Kidney epithelial cell (primary cell): ENCODE measurements at regions not wholly inside any gene's neighbourhood (a gene's known extent, or its start where the extent isn't known, plus 50 kb on each side); places are given as distances from the start of the nearest gene placed in this dataset.

Source experiments
- DNase-seq: peaks from one replicate; pipeline ENCODE4 v3.0.0-alpha.2; 2010; ENCODE audit warnings: low read depth
- H3K27me3 ChIP-seq: 2 replicates; pipeline ENCODE4 v1.6.0; 2011; ENCODE audit warnings: low read length; ENCODE audit not compliant: control insufficient read depth, insufficient read depth
- H3K36me3 ChIP-seq: 2 replicates; pipeline ENCODE4 v1.5.1; 2011; ENCODE audit warnings: low read length; ENCODE audit not compliant: control insufficient read depth, insufficient read depth
- H3K4me3 ChIP-seq: 2 replicates; pipeline ENCODE4 v1.5.1; 2011; ENCODE audit warnings: low read depth, mild to moderate bottlenecking, control low read depth, low read length
- TF ChIP-seq, protein P1 (sequence below): IDR thresholded peaks from 2 replicates; pipeline ENCODE4 v1.5.1; 2011; ENCODE audit warnings: mild to moderate bottlenecking, moderate library complexity, low read length, control low read depth, inconsistent platforms; ENCODE audit not compliant: insufficient read depth, poor library complexity, severe bottlenecking

DNA sequence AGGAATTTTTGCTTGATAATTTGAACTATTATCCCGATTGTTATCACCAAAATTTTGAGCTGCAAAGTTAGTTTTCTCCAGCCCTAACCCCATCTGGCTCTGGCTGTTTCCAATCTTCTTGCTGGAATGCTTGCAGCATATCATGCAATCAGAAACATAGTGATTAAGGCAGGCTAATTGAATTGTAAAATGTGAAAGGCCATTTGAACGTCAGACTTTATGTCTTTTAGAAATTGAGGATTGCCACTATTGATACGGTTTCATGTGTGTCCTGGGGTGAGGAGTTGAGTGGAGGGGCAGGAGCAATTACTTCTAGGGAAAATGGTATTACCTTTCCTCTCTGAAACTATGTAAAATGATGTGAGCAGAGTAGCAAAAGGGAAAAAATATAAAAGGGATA, 1674.5 kb upstream of the LRRTM1 start:
- no peaks in the 10 kb centered on the region for H3K36me3 ChIP-seq
- TF ChIP-seq, protein P1, sequence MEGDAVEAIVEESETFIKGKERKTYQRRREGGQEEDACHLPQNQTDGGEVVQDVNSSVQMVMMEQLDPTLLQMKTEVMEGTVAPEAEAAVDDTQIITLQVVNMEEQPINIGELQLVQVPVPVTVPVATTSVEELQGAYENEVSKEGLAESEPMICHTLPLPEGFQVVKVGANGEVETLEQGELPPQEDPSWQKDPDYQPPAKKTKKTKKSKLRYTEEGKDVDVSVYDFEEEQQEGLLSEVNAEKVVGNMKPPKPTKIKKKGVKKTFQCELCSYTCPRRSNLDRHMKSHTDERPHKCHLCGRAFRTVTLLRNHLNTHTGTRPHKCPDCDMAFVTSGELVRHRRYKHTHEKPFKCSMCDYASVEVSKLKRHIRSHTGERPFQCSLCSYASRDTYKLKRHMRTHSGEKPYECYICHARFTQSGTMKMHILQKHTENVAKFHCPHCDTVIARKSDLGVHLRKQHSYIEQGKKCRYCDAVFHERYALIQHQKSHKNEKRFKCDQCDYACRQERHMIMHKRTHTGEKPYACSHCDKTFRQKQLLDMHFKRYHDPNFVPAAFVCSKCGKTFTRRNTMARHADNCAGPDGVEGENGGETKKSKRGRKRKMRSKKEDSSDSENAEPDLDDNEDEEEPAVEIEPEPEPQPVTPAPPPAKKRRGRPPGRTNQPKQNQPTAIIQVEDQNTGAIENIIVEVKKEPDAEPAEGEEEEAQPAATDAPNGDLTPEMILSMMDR = no peak
- DNase-seq = no peak
- H3K27me3 ChIP-seq = no peaks in the 10 kb centered on the region
- H3K4me3 ChIP-seq = no peak overlapping the region

DNA sequence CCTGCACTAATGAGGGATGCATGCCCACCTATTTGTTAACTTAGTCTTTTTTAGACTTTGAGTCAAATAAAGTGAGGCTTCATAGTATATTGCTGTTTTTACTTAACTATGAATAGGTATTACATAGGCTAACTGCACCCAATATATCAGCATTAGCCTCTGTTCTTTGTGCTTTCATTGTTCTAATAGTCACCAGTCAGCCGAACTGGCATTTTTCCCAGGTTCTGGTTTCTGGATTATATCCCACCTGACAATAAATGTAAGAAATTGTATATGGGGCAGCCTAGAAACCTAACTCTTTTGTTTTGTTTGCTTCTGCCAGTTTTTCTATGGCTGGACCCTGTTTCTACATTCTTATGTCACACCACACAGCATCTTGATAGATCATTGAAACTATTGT, 1672.4 kb upstream of the LRRTM1 start:
- DNase-seq = no peak
- no peak overlapping the region for H3K4me3 ChIP-seq
- H3K36me3 ChIP-seq = no peaks in the 10 kb centered on the region
- no peaks in the 10 kb centered on the region for H3K27me3 ChIP-seq
- TF ChIP-seq, protein P1 = no peak

DNA sequence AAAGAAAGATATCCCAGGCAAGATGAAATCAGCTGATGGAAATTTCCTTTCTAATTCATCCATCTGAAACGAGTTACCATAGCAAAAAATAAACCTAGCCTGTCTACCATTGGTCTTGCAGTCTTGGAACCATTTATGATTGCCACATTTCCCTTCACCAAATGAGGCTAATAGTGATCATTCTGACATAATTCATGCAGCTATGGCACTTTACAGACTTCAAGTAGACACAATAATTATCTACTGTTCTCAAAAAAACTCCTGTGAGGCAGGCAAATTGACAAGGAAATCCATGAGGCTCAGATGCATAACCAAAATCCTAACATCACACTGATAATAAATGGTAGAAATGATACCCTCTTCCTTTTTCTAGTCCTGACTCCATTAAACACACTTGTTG, 1669.7 kb upstream of the LRRTM1 start:
- H3K4me3 ChIP-seq = no peak overlapping the region
- no peaks in the 10 kb centered on the region for H3K36me3 ChIP-seq
- no peaks in the 10 kb centered on the region for H3K27me3 ChIP-seq
- TF ChIP-seq, protein P1 = no peak
- DNase-seq = no peak

DNA sequence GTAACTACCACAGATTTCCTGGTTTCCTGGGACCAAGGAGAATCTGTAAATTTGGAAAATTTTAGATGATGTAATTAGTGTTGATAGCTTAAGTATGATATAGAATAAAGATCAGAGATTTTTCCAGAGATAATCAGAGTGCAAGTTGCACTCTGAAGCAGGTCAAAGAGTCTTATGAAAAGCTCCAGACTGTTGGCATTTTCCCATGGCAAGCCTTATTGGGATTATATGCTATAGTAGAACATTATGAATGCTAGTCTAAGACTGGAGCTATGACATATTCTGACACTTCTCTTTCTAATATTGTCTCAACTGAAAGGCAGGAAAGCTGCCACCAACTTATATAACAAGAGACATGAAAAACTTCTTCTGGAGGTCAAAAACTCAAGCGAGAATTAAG, 1638.3 kb upstream of the LRRTM1 start:
- DNase-seq = no peak
- Histone ChIP-seq H3K4me3 (no peak overlapping the region), H3K27me3 (no peaks in the 10 kb centered on the region), H3K36me3 (no peaks in the 10 kb centered on the region)
- TF ChIP-seq, protein P1 = no peak

DNA sequence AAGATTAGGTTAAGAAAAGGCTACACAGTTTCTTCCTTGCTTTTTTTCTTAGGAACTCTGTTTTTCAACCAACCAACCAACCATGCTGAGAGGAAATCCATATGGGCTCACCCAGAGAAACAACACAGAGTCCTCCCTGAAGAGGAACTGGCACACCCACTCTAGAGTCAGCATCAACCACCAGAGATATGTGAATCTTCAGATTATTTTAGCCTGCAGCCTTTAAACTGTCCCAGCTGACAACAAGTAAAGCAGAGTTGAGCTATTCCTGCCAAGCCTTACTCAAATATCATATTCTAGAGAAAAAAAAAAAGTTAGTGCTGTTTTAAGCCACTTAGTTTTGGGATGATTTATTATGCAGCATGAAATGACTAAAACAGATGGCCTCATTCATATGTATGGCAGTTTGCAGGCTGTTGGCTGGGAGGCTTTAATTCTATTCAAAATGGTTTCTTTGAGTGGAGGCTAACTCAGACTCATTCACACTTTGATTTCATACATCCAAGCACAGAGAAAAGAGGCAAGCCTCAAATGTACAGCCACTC, 1637.7 kb upstream of the LRRTM1 start:
- no peak overlapping the region for H3K4me3 ChIP-seq
- no peaks in the 10 kb centered on the region for H3K36me3 ChIP-seq
- TF ChIP-seq, protein P1 = no peak
- no peaks in the 10 kb centered on the region for H3K27me3 ChIP-seq
- DNase-seq = no peak

DNA sequence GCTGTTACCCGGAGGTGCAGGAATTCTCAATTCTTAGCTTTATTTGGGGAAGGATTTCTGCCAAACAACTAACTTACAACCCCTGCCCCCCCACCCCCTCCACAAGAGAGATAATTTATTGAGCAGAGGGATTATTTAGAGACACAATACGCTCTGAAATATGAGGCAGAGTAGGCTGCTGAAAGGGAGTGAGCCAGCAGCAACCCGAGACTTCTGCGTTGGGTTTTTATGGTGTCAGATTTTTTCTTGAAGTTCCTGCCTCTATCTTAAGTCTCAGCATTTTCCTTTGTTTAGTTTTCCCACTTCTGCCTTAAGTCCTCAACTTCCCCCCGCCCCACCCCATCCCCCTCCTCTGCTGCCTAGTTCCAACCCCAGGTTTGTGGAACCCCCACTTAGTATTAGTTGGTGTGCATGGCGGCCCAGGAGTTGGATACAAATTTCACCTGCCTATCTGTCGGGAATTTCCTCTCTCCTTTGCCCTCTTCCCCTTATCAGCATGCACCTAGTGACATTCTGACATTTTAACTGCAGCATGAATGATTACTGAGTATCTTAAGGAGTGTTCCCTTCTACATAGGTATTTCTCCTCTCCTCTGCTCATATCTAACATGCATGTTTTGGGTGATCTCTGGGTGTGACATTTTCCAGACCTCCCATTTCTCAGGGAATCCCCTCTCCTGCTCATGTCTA, 1635.9 kb upstream of the LRRTM1 start:
- Histone ChIP-seq H3K36me3 (no peaks in the 10 kb centered on the region), H3K27me3 (no peaks in the 10 kb centered on the region), H3K4me3 (no peak overlapping the region)
- DNase-seq = no peak
- TF ChIP-seq, protein P1 = no peak
